ENCODE measurements at regions not wholly inside any gene's neighbourhood (a gene's known extent, or its start where the extent isn't known, plus 50 kb on each side); places are given as distances from the start of the nearest gene placed in this dataset.

GRCh38 chr11:133724116-133724515, 121.2 kb downstream of the SPATA19 start:
- H3K27ac ChIP-seq, result no peak overlapping the region
- intact Hi-C loops (cut with DNase I), result no loop called here
- TF ChIP-seq POLR2A (IDR thresholded peaks at IDR 0.05), result no peak
- no peak for TF ChIP-seq POLR2AphosphoS5 (IDR thresholded peaks at IDR 0.05; ENCODE audit: insufficient read depth in 1 of 2, low read depth in 1 of 2)
- TF ChIP-seq CTCF (IDR thresholded peaks at IDR 0.05), result no peak
- no peaks in the 10 kb centered on the region for H3K4me1 ChIP-seq
- H3K27me3 ChIP-seq, result no peaks in the 10 kb centered on the region
- H3K36me3 ChIP-seq, result no peaks in the 10 kb centered on the region
- DNase-seq (ENCODE audit: extremely low spot score in 2 of 2), result peak in 1 of 2 donors; percentile 74
- H3K4me3 ChIP-seq, result no peak overlapping the region
- H3K9me3 ChIP-seq, result no peaks in the 10 kb centered on the region

DNA sequence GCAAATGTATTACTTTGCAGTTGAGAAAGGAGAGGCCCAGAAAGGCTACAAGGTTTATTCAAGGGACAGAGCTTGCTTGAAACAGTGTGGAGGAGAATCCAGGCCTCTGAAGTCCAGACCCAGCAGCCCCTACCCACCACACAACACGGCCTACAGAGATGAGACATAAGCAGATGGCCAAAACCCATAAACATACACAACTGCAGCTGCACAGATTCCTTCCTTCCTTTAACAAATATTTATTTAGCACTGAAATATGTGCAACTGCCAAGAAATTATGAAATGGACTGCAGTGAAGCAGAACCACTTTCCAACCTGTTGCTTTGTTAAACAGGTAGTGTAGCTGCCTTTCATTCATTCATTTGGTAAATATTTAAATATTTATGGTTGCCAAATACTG, 122.3 kb downstream of the SPATA19 start:
- TF ChIP-seq POLR2A (IDR thresholded peaks at IDR 0.05), result no peak
- no peak for TF ChIP-seq POLR2AphosphoS5 (IDR thresholded peaks at IDR 0.05; ENCODE audit: insufficient read depth in 1 of 2, low read depth in 1 of 2)
- no peak for TF ChIP-seq CTCF (IDR thresholded peaks at IDR 0.05)
- no peak overlapping the region for H3K27ac ChIP-seq
- peak in 1 of 2 donors; percentile 42 for DNase-seq (ENCODE audit: extremely low spot score in 2 of 2)
- intact Hi-C loops (cut with DNase I), result no loop called here
- H3K36me3 ChIP-seq, result no peaks in the 10 kb centered on the region
- no peaks in the 10 kb centered on the region for H3K4me1 ChIP-seq
- no peaks in the 10 kb centered on the region for H3K27me3 ChIP-seq
- H3K9me3 ChIP-seq, result no peaks in the 10 kb centered on the region
- no peak overlapping the region for H3K4me3 ChIP-seq

DNA sequence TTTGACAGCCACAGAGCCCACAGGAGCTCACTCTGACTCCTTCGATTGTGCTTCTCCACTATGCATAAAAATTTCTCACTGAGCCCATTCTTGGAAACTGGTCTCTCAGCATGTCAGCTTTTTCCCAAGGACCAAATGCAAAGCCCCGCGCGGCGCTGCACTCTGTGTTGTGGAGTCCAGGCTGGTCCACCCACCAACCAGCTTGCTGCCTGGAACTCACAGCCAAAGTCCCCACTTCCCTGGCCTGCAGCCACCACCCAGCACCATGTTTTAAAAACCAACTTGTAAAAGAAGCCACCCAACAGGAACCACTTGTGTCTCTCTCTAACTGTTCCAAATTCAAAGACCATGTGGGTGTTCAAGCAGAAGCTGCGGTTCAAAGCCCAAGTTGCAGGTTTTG, 124.4 kb downstream of the SPATA19 start:
- intact Hi-C loops (cut with DNase I), result no loop called here
- TF ChIP-seq POLR2AphosphoS5 (IDR thresholded peaks at IDR 0.05; ENCODE audit: insufficient read depth in 1 of 2, low read depth in 1 of 2) (no peak), CTCF (IDR thresholded peaks at IDR 0.05) (no peak), POLR2A (IDR thresholded peaks at IDR 0.05) (no peak)
- Histone ChIP-seq H3K9me3 (no peaks in the 10 kb centered on the region), H3K27me3 (no peaks in the 10 kb centered on the region), H3K36me3 (no peaks in the 10 kb centered on the region), H3K27ac (no peak overlapping the region), H3K4me3 (no peak overlapping the region), H3K4me1 (no peaks in the 10 kb centered on the region)
- no peak for DNase-seq (ENCODE audit: extremely low spot score in 2 of 2)

- H3K27ac ChIP-seq, result no peak overlapping the region
- intact Hi-C loops (cut with DNase I), result no loop called here
- DNase-seq (ENCODE audit: extremely low spot score in 2 of 2), result peak in 1 of 2 donors; percentile 76
- H3K27me3 ChIP-seq, result no peaks in the 10 kb centered on the region
- no peak overlapping the region for H3K4me3 ChIP-seq
- H3K4me1 ChIP-seq, result no peaks in the 10 kb centered on the region
- H3K36me3 ChIP-seq, result no peaks in the 10 kb centered on the region
- H3K9me3 ChIP-seq, result no peaks in the 10 kb centered on the region
- TF ChIP-seq CTCF (IDR thresholded peaks at IDR 0.05) (no peak), POLR2AphosphoS5 (IDR thresholded peaks at IDR 0.05; ENCODE audit: insufficient read depth in 1 of 2, low read depth in 1 of 2) (no peak), POLR2A (IDR thresholded peaks at IDR 0.05) (no peak)
Observed at GRCh38 chr11:133719532-133720235, 125.6 kb downstream of the SPATA19 start.

DNA sequence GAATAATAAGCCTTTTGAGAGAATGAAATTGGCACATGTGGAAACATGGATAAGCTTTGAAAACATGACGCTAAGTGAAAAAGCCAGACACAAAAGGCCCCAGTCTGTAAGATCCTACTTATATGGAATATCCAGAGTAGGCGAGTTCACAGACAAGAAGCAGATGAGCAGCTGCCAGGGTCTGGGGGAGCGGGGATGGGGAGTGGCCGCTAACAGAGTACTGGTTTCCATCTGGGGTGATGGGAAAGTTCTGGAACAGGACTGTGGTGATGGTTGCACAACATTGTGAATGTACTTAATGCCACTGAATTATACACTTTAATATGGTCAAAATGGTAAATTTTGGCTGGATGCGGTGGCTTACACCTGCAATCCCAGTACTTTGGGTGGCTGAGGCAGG, 126.5 kb downstream of the SPATA19 start:
- Histone ChIP-seq H3K27ac (no peak overlapping the region), H3K9me3 (no peaks in the 10 kb centered on the region), H3K4me3 (no peak overlapping the region), H3K27me3 (no peaks in the 10 kb centered on the region), H3K36me3 (no peaks in the 10 kb centered on the region), H3K4me1 (no peaks in the 10 kb centered on the region)
- DNase-seq (ENCODE audit: extremely low spot score in 2 of 2), result peak in 1 of 2 donors; percentile 79
- TF ChIP-seq POLR2AphosphoS5 (IDR thresholded peaks at IDR 0.05; ENCODE audit: insufficient read depth in 1 of 2, low read depth in 1 of 2), result no peak
- no peak for TF ChIP-seq POLR2A (IDR thresholded peaks at IDR 0.05)
- no peak for TF ChIP-seq CTCF (IDR thresholded peaks at IDR 0.05)
- intact Hi-C loops (cut with DNase I), result no loop called here
